CD14-positive monocyte (primary cell): ENCODE measurements at regions not wholly inside any gene's neighbourhood (a gene's known extent, or its start where the extent isn't known, plus 50 kb on each side); places are given as distances from the start of the nearest gene placed in this dataset.

ENCODE experiments used
- DNase-seq, 3 donors: peaks; one replicate each; pipeline ENCODE4 v3.0.0-alpha.2; 2011 to 2022
- H2AFZ ChIP-seq: 2 replicates; pipeline ENCODE4 v1.6.0; 2012; ENCODE audit warnings: mild to moderate bottlenecking, low read depth, low read length, inconsistent platforms; ENCODE audit not compliant: insufficient read depth, poor library complexity, severe bottlenecking
- H3K27ac ChIP-seq, 2 donors: 1 replicate in 1 of 2; 2 replicates in 1 of 2; pipeline ENCODE4 v1.5.1; 2012 to 2013; ENCODE audit warnings: low read length in 2 of 2, control low read depth in 1 of 2, inconsistent platforms in 1 of 2, low read depth in 1 of 2, mild to moderate bottlenecking in 1 of 2
- H3K27me3 ChIP-seq, 2 donors: one replicate each; pipeline versions ENCODE4 v1.6.0 to v1.6.1; 2011 to 2013; ENCODE audit warnings: low read length in 2 of 2; ENCODE audit not compliant: control insufficient read depth in 2 of 2, insufficient read depth in 2 of 2
- H3K36me3 ChIP-seq, 2 donors: replicated peaks in 1 of 2; 1 replicate in 1 of 2; 2 replicates in 1 of 2; pipeline versions ENCODE4 v1.5.1 to v1.6.1; 2012 to 2013; ENCODE audit warnings: low read length in 2 of 2, control low read depth in 1 of 2, inconsistent platforms in 1 of 2, mild to moderate bottlenecking in 1 of 2; ENCODE audit not compliant: insufficient read depth in 2 of 2, control insufficient read depth in 1 of 2
- H3K4me1 ChIP-seq, 2 donors: 1 replicate in 1 of 2; 2 replicates in 1 of 2; pipeline versions ENCODE4 v1.5.1 to v1.6.1; 2012 to 2013; ENCODE audit warnings: low read length in 2 of 2, control low read depth in 1 of 2, inconsistent platforms in 1 of 2, mild to moderate bottlenecking in 1 of 2, moderate library complexity in 1 of 2; ENCODE audit not compliant: insufficient read depth in 2 of 2, control insufficient read depth in 1 of 2
- H3K4me2 ChIP-seq: replicated peaks from 2 replicates; pipeline ENCODE3; 2012; ENCODE audit warnings: low read length, moderate library complexity, mild to moderate bottlenecking; ENCODE audit not compliant: poor library complexity, severe bottlenecking; ENCODE audit errors: extremely low read depth
- H3K4me3 ChIP-seq, 3 experiments: fragments of 200-600 bp in 1 of 3; sonication (generic) in 1 of 3; replicated peaks in 1 of 3; 1 replicate in 2 of 3; 2 replicates in 1 of 3; pipeline ENCODE4 v1.5.1; 2011 to 2013; ENCODE audit warnings: low read length in 3 of 3, mild to moderate bottlenecking in 3 of 3, control low read depth in 2 of 3, low read depth in 2 of 3, inconsistent platforms in 1 of 3, moderate library complexity in 1 of 3
- H3K79me2 ChIP-seq: 2 replicates; pipeline ENCODE4 v1.6.0; 2012; ENCODE audit warnings: mild to moderate bottlenecking, control low read depth, inconsistent platforms, low read length, moderate library complexity; ENCODE audit not compliant: insufficient read depth
- H3K9ac ChIP-seq: 2 replicates; pipeline ENCODE4 v1.6.0; 2017; ENCODE audit warnings: low read length, mild to moderate bottlenecking; ENCODE audit not compliant: insufficient read depth, poor library complexity, severe bottlenecking
- H3K9me3 ChIP-seq, 2 donors: replicated peaks in 1 of 2; 1 replicate in 1 of 2; 2 replicates in 1 of 2; pipeline versions ENCODE4 v1.5.1 to v1.6.1; 2012 to 2013; ENCODE audit warnings: low read length in 2 of 2, control low read depth in 1 of 2; ENCODE audit not compliant: control insufficient read depth in 1 of 2, insufficient read depth in 1 of 2
- H4K20me1 ChIP-seq: 2 replicates; pipeline ENCODE4 v1.6.0; 2012; ENCODE audit warnings: mild to moderate bottlenecking, low read length, control low read depth, moderate library complexity; ENCODE audit not compliant: insufficient read depth
- H3K27ac Mint-ChIP-seq, 7 donors: one replicate each; pipeline ENCODE4 v1.8.0; 2020; ENCODE audit warnings: mild to moderate bottlenecking in 7 of 7, mixed read lengths in 7 of 7, moderate library complexity in 6 of 7, inconsistent platforms in 2 of 7
- H3K27me3 Mint-ChIP-seq, 3 donors: one replicate each; pipeline ENCODE4 v1.8.0; 2021 to 2022; ENCODE audit warnings: low read depth in 3 of 3, mild to moderate bottlenecking in 3 of 3, mixed read lengths in 3 of 3, moderate library complexity in 3 of 3, inconsistent platforms in 1 of 3
- H3K36me3 Mint-ChIP-seq, 2 donors: one replicate each; pipeline ENCODE4 v1.8.0; 2020; ENCODE audit warnings: mixed read lengths in 2 of 2, inconsistent platforms in 1 of 2, mild to moderate bottlenecking in 1 of 2
- H3K4me1 Mint-ChIP-seq: one replicate; pipeline ENCODE4 v1.8.0; 2020; ENCODE audit warnings: mild to moderate bottlenecking, mixed read lengths
- H3K4me3 Mint-ChIP-seq, 2 donors: one replicate each; pipeline ENCODE4 v1.8.0; 2020; ENCODE audit warnings: mild to moderate bottlenecking in 2 of 2, mixed read lengths in 2 of 2, moderate library complexity in 1 of 2
- H3K9me3 Mint-ChIP-seq, 7 donors: one replicate each; pipeline ENCODE4 v1.8.0; 2020 to 2022; ENCODE audit warnings: mixed read lengths in 7 of 7, mild to moderate bottlenecking in 6 of 7, moderate library complexity in 6 of 7, inconsistent platforms in 2 of 7
- CTCF ChIP-seq: fragments of 200-600 bp; IDR thresholded peaks from one replicate; pipeline ENCODE4 v1.8.0; 2022; ENCODE audit warnings: antibody characterized with exemption, mild to moderate bottlenecking
- WGBS: methylation state at CpG from one replicate; pipeline ENCODE4 v1.1.5; 2013; ENCODE audit warnings: missing lambda C conversion rate; ENCODE audit not compliant: insufficient coverage; 5-methylcytosine and 5-hydroxymethylcytosine counted together
- intact Hi-C, 2 donors: fragments of 100-400 bp; cut with micrococcal nuclease; formaldehyde crosslinking; loops; one replicate each; pipeline versions ENCODE4 v1.15.0 to v1.15.1; 2023

- TF ChIP-seq CTCF = no peak
- H3K79me2 ChIP-seq = no peaks in the 10 kb centered on the region
- Mint-ChIP-seq H3K27me3 (no peaks in the 10 kb centered on the region), H3K4me3 (no peak overlapping the region), H3K9me3 (peaks cover 0 to 9% (median 2%) of the 10 kb centered on the region in 7 donors), H3K4me1 (no peaks in the 10 kb centered on the region), H3K36me3 (no peaks in the 10 kb centered on the region), H3K27ac (no peak overlapping the region)
- no peaks in the 10 kb centered on the region for H4K20me1 ChIP-seq
- no peaks in the 10 kb centered on the region for H3K36me3 ChIP-seq
- no peak overlapping the region for H3K9ac ChIP-seq
- no peaks in the 10 kb centered on the region for H3K9me3 ChIP-seq
- no peak overlapping the region for H3K4me3 ChIP-seq
- intact Hi-C loops = no loop called here
- H2AFZ ChIP-seq = no peak overlapping the region
- no peak overlapping the region for H3K27ac ChIP-seq
- no peaks in the 10 kb centered on the region for H3K4me1 ChIP-seq
- WGBS = 80% methylated on average over 1 of the region's 1 CpG
- no peak for DNase-seq
- no peaks in the 10 kb centered on the region for H3K27me3 ChIP-seq
- H3K4me2 ChIP-seq = no peak overlapping the region
Observed at GRCh38 chr16:76197900-76198299, 79.3 kb upstream of the CNTNAP4 start.

- H3K4me3 ChIP-seq = no peak overlapping the region
- H3K27me3 ChIP-seq = no peaks in the 10 kb centered on the region
- no peak for TF ChIP-seq CTCF
- no peaks in the 10 kb centered on the region for H3K36me3 ChIP-seq
- H3K79me2 ChIP-seq = no peaks in the 10 kb centered on the region
- Mint-ChIP-seq H3K4me3 (no peak overlapping the region), H3K4me1 (no peaks in the 10 kb centered on the region), H3K36me3 (no peaks in the 10 kb centered on the region), H3K9me3 (peaks cover 1 to 8% (median 3%) of the 10 kb centered on the region in 7 donors), H3K27me3 (no peaks in the 10 kb centered on the region), H3K27ac (no peak overlapping the region)
- H3K27ac ChIP-seq = no peak overlapping the region
- no peak overlapping the region for H2AFZ ChIP-seq
- H3K9me3 ChIP-seq = peaks cover 0 to 8% of the 10 kb centered on the region in 2 donors
- H4K20me1 ChIP-seq = no peaks in the 10 kb centered on the region
- no peak for DNase-seq
- intact Hi-C loops = no loop called here
- 80% methylated on average over 1 of the region's 4 CpGs for WGBS
- no peak overlapping the region for H3K4me2 ChIP-seq
- H3K9ac ChIP-seq = no peak overlapping the region
- no peaks in the 10 kb centered on the region for H3K4me1 ChIP-seq
Observed at GRCh38 chr16:76199681-76200220, 77.5 kb upstream of the CNTNAP4 start.
